Thoracic aorta (tissue), 2 donors: ENCODE measurements at regions not wholly inside any gene's neighbourhood (a gene's known extent, or its start where the extent isn't known, plus 50 kb on each side); places are given as distances from the start of the nearest gene placed in this dataset.
A peak's percentile ranks its signal among the peaks of the same experiment; 100 is the strongest.

Experiments
- ATAC-seq: fragments of 150-250 bp; one replicate; pipeline ENCODE4 v1.8.0; 2017; ENCODE audit warnings: low read depth; ENCODE audit not compliant: insufficient number of reproducible peaks, low FRiP score
- DNase-seq: peaks from one replicate; pipeline ENCODE4 v3.0.0-alpha.2; 2020; ENCODE audit warnings: low spot score
- H3K27ac ChIP-seq, 2 donors: fragments of 200-600 bp; sonication (generic); 1 replicate in 1 of 2; 2 replicates in 1 of 2; pipeline ENCODE4 v1.5.1; 2016; ENCODE audit warnings: mild to moderate bottlenecking in 2 of 2, moderate library complexity in 2 of 2
- H3K27me3 ChIP-seq: fragments of 200-600 bp; sonication (generic); replicated peaks from 2 replicates; pipeline ENCODE4 v1.6.0; 2016; ENCODE audit warnings: mild to moderate bottlenecking; ENCODE audit not compliant: insufficient read depth
- H3K36me3 ChIP-seq: fragments of 200-600 bp; sonication (generic); one replicate; pipeline ENCODE4 v1.5.1; 2016
- H3K4me1 ChIP-seq, 2 donors: fragments of 200-600 bp; sonication (generic); 1 replicate in 1 of 2; 2 replicates in 1 of 2; pipeline versions ENCODE4 v1.5.1 to v1.6.0; 2016; ENCODE audit warnings: low read depth in 2 of 2, mild to moderate bottlenecking in 1 of 2; ENCODE audit not compliant: control insufficient read depth in 1 of 2
- H3K4me3 ChIP-seq: fragments of 200-600 bp; sonication (generic); 2 replicates; pipeline ENCODE4 v1.5.1; 2016; ENCODE audit warnings: mild to moderate bottlenecking
- H3K9me3 ChIP-seq: fragments of 200-600 bp; sonication (generic); 2 replicates; pipeline ENCODE4 v1.5.1; 2016
- CTCF ChIP-seq: fragments of 200-600 bp; sonication (generic); IDR thresholded peaks from one replicate; pipeline ENCODE4 v1.5.1; 2019; ENCODE audit warnings: antibody characterized with exemption

- peaks cover 17 to 57% of the 10 kb centered on the region in 2 donors for H3K4me1 ChIP-seq
- H3K4me3 ChIP-seq, result no peak overlapping the region
- no peak for DNase-seq
- ATAC-seq, result no peak
- TF ChIP-seq CTCF, result no peak
- H3K9me3 ChIP-seq, result no peaks in the 10 kb centered on the region
- no peaks in the 10 kb centered on the region for H3K27me3 ChIP-seq
- peak overlapping the region; percentile 4 to 55 for H3K27ac ChIP-seq
- H3K36me3 ChIP-seq, result no peaks in the 10 kb centered on the region
These were observed 301.8 kb downstream of the AEBP2 start for GRCh38 chr12:19741132-19741489.

GRCh38 chr12:19744705-19745218 lies 305.5 kb downstream of the AEBP2 start:
- no peak overlapping the region for H3K27ac ChIP-seq
- DNase-seq, result no peak

GRCh38 chr12:19746471-19746870 lies 307.2 kb downstream of the AEBP2 start:
- ATAC-seq, result no peak
- no peak overlapping the region for H3K27ac ChIP-seq
- no peak for TF ChIP-seq CTCF

More at GRCh38 chr12:19744705-19745218, 305.5 kb downstream of the AEBP2 start:
- Histone ChIP-seq H3K36me3 (no peaks in the 10 kb centered on the region), H3K4me3 (no peak overlapping the region), H3K4me1 (peaks cover 12 to 47% of the 10 kb centered on the region in 2 donors), H3K27me3 (no peaks in the 10 kb centered on the region), H3K9me3 (no peaks in the 10 kb centered on the region)
- peak; percentile 40 for ATAC-seq
- no peak for TF ChIP-seq CTCF

GRCh38 chr12:19749906-19750574 lies 310.7 kb downstream of the AEBP2 start:
- H3K4me1 ChIP-seq, result peaks cover 0 to 10% of the 10 kb centered on the region in 2 donors
- DNase-seq (no peak), ATAC-seq (no peak)
- H3K36me3 ChIP-seq, result no peaks in the 10 kb centered on the region
- H3K9me3 ChIP-seq, result peaks cover 6% of the 10 kb centered on the region
- H3K4me3 ChIP-seq, result no peak overlapping the region
- H3K27ac ChIP-seq, result no peak overlapping the region
- TF ChIP-seq CTCF, result no peak
- H3K27me3 ChIP-seq, result no peaks in the 10 kb centered on the region

More at GRCh38 chr12:19746471-19746870, 307.2 kb downstream of the AEBP2 start:
- no peaks in the 10 kb centered on the region for H3K27me3 ChIP-seq
- no peak overlapping the region for H3K4me3 ChIP-seq
- no peaks in the 10 kb centered on the region for H3K9me3 ChIP-seq
- no peaks in the 10 kb centered on the region for H3K36me3 ChIP-seq
- no peak for DNase-seq
- peaks cover under 1 to 37% of the 10 kb centered on the region in 2 donors for H3K4me1 ChIP-seq

GRCh38 chr12:19751078-19751477 lies 311.8 kb downstream of the AEBP2 start:
- Histone ChIP-seq H3K4me1 (peaks cover under 1 to 13% of the 10 kb centered on the region in 2 donors), H3K27me3 (no peaks in the 10 kb centered on the region), H3K36me3 (no peaks in the 10 kb centered on the region), H3K27ac (no peak overlapping the region), H3K9me3 (peaks cover 6% of the 10 kb centered on the region), H3K4me3 (no peak overlapping the region)
- no peak for TF ChIP-seq CTCF
- no peak for ATAC-seq
- DNase-seq, result no peak
